ENCODE measurements at regions not wholly inside any gene's neighbourhood (a gene's known extent, or its start where the extent isn't known, plus 50 kb on each side); places are given as distances from the start of the nearest gene placed in this dataset.

DNA sequence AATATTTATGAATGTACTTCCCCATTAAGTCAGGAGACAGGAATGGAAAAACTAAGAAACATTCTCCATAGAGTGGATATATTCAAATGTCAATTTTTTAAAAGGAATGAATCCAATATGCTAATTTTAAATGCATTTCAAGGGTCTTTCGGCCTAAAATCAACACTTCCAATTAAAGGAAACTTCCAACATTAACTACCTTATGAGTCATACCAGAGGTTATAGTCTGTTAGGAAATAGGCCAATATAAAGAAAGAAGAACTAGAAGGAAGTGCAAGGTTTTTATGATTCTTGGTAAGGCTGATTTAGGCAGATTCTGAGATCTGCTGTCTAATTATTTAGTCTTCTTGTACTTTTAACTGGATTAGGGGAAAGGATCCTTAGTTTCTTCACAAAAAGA lies 260.1 kb upstream of the EDNRA start:
- H3K18ac ChIP-seq (ENCODE audit: insufficient read length, low read depth, low read length), result no peak overlapping the region
- no peaks in the 10 kb centered on the region for H3K79me1 ChIP-seq (ENCODE audit: insufficient read depth, low read depth, low read length, poor library complexity, severe bottlenecking)
- no peak overlapping the region for H2AK5ac ChIP-seq (ENCODE audit: insufficient read length, low read length)
- no peaks in the 10 kb centered on the region for H4K20me1 ChIP-seq (ENCODE audit: control insufficient read depth, insufficient read depth, insufficient read length)
- H2BK120ac ChIP-seq (ENCODE audit: low read depth, low read length, poor library complexity, severe bottlenecking), result no peak overlapping the region
- TF ChIP-seq CTCF (conservative IDR thresholded peaks at IDR 0.05), result no peak
- DNase-seq, result no peak
- H2BK5ac ChIP-seq (ENCODE audit: insufficient read length, low read length), result no peak overlapping the region
- H3K27me3 ChIP-seq (ENCODE audit: insufficient read depth, low read length), result no peaks in the 10 kb centered on the region
- H3K9me3 ChIP-seq (ENCODE audit: control insufficient read depth, low read depth, low read length), result no peaks in the 10 kb centered on the region
- H3K23me2 ChIP-seq (ENCODE audit: insufficient read length, low read depth, low read length, poor library complexity, severe bottlenecking), result no peaks in the 10 kb centered on the region
- WGBS (ENCODE audit: extremely low coverage, insufficient read length, low lambda C conversion rate), result no CpG with 5 or more reads among the region's 1 CpG
- H3K4me3 Mint-ChIP-seq, result no peak overlapping the region
- no peak overlapping the region for H4K5ac ChIP-seq (ENCODE audit: insufficient read length, low read depth, low read length)
- no peaks in the 10 kb centered on the region for H3K4me1 Mint-ChIP-seq
- no peak overlapping the region for H3K14ac ChIP-seq (ENCODE audit: insufficient read depth, low read length)
- H2BK20ac ChIP-seq (ENCODE audit: low read depth, low read length, poor library complexity, severe bottlenecking), result no peak overlapping the region
- no peaks in the 10 kb centered on the region for H3K36me3 Mint-ChIP-seq (ENCODE audit: insufficient read depth in 1 of 3, low read depth in 3 of 3)
- no peak overlapping the region for H3K9ac ChIP-seq (ENCODE audit: extremely low read depth, insufficient read length, low read length)
- H3K27me3 Mint-ChIP-seq (ENCODE audit: low read depth), result no peaks in the 10 kb centered on the region; the same call in 1 of the 2 replicates
- H3T11ph ChIP-seq (ENCODE audit: low read length), result no peak overlapping the region
- no peak overlapping the region for H2AFZ ChIP-seq (ENCODE audit: low read length)
- H3K4ac ChIP-seq (ENCODE audit: low read depth, low read length), result no peak overlapping the region
- no peaks in the 10 kb centered on the region for H3K9me3 Mint-ChIP-seq
- no peak overlapping the region for H2BK12ac ChIP-seq (ENCODE audit: insufficient read length, low read depth, low read length)
- H3K56ac ChIP-seq (ENCODE audit: insufficient read length, low read depth, low read length), result no peak overlapping the region
- no peak overlapping the region for H3K27ac ChIP-seq (ENCODE audit: insufficient read length, low read depth, low read length)
- no peaks in the 10 kb centered on the region for H3K4me1 ChIP-seq (ENCODE audit: insufficient read depth, low read length)
- no peak overlapping the region for H3K4me2 ChIP-seq (ENCODE audit: insufficient read depth, insufficient read length, low read length)
- H3K79me2 ChIP-seq (ENCODE audit: insufficient read depth, low read length), result no peaks in the 10 kb centered on the region
- H3K23ac ChIP-seq (ENCODE audit: insufficient read length, low read depth, low read length), result no peak overlapping the region
- no peak overlapping the region for H4K8ac ChIP-seq (replicated peaks; ENCODE audit: insufficient read length, low read depth, low read length)
- no peak overlapping the region for H3K27ac Mint-ChIP-seq
- no peak overlapping the region for H2BK15ac ChIP-seq (ENCODE audit: low read depth, low read length)
- H4K91ac ChIP-seq (ENCODE audit: insufficient read length, low read depth, low read length), result no peak overlapping the region

Data from H9 (cell line).